GM18868 (cell line): ENCODE measurements at regions not wholly inside any gene's neighbourhood (a gene's known extent, or its start where the extent isn't known, plus 50 kb on each side); places are given as distances from the start of the nearest gene placed in this dataset.
"Not testable (repeated sequence)": the region's sequence is repeated elsewhere in the genome, so short reads cannot be mapped to it uniquely, and the experiment has no call there.

Source experiments
- ATAC-seq: cut with Tn5 transposase; IDR thresholded peaks from one replicate; pipeline ENCODE4 v1.9.1; 2021; ENCODE audit warnings: mild to moderate bottlenecking, moderate library complexity; ENCODE audit not compliant: unreplicated experiment

GRCh38 chr20:53872561-53873229 lies 197.7 kb downstream of the BCAS1 start:
- ATAC-seq: peak; percentile 51

GRCh38 chr20:53872081-53872541 lies 198.3 kb downstream of the BCAS1 start:
- no peak for ATAC-seq

GRCh38 chr20:53871541-53871940 lies 198.9 kb downstream of the BCAS1 start:
- ATAC-seq: no peak

GRCh38 chr20:53870426-53871315 lies 199.7 kb downstream of the BCAS1 start:
- no peak for ATAC-seq

GRCh38 chr20:53869466-53870258 lies 200.7 kb downstream of the BCAS1 start:
- peak; percentile 68 for ATAC-seq

GRCh38 chr20:53867741-53868351 lies 202.5 kb downstream of the BCAS1 start:
- ATAC-seq: no peak

GRCh38 chr20:53866794-53867740 lies 203.3 kb downstream of the BCAS1 start:
- ATAC-seq: peak; percentile 38

GRCh38 chr20:53865901-53866793 lies 204.2 kb downstream of the BCAS1 start:
- ATAC-seq: no peak

- ATAC-seq: not testable (repeated sequence)
Measured at GRCh38 chr20:53864765-53865683, 205.4 kb downstream of the BCAS1 start.

- not testable (repeated sequence) for ATAC-seq
Measured at GRCh38 chr20:53863923-53864641, 206.3 kb downstream of the BCAS1 start.

- not testable (repeated sequence) for ATAC-seq
Measured at GRCh38 chr20:53863535-53863922, 206.9 kb downstream of the BCAS1 start.

- not testable (repeated sequence) for ATAC-seq
Measured at GRCh38 chr20:53863039-53863438, 207.4 kb downstream of the BCAS1 start.

- not testable (repeated sequence) for ATAC-seq
Measured at GRCh38 chr20:53862490-53862889, 207.9 kb downstream of the BCAS1 start.

GRCh38 chr20:53862136-53862397 lies 208.3 kb downstream of the BCAS1 start:
- not testable (repeated sequence) for ATAC-seq

GRCh38 chr20:53859684-53860083 lies 210.7 kb downstream of the BCAS1 start:
- no peak for ATAC-seq

- ATAC-seq: not testable (repeated sequence)
Measured at GRCh38 chr20:53859009-53859408, 211.4 kb downstream of the BCAS1 start.

- not testable (repeated sequence) for ATAC-seq
Measured at GRCh38 chr20:53858516-53858915, 211.9 kb downstream of the BCAS1 start.
